ENCODE measurements at regions not wholly inside any gene's neighbourhood (a gene's known extent, or its start where the extent isn't known, plus 50 kb on each side); places are given as distances from the start of the nearest gene placed in this dataset.

GRCh38 chr1:185574139-185574875, 159.9 kb upstream of the HMCN1 start:
- no peak for DNase-seq

- no peak for DNase-seq
Measured at GRCh38 chr1:185573677-185574076, 160.5 kb upstream of the HMCN1 start.

- DNase-seq = no peak
Measured at GRCh38 chr1:185573162-185573561, 161.0 kb upstream of the HMCN1 start.

- DNase-seq = no peak
Measured at GRCh38 chr1:185570962-185571361, 163.2 kb upstream of the HMCN1 start.

- no peak for DNase-seq
Measured at GRCh38 chr1:185568155-185569123, 165.8 kb upstream of the HMCN1 start.

GRCh38 chr1:185567440-185567839, 166.8 kb upstream of the HMCN1 start:
- DNase-seq = no peak

GRCh38 chr1:185566995-185567394, 167.2 kb upstream of the HMCN1 start:
- no peak for DNase-seq

- DNase-seq = no peak
Measured at GRCh38 chr1:185565302-185565701, 168.9 kb upstream of the HMCN1 start.

GRCh38 chr1:185564816-185565215, 169.4 kb upstream of the HMCN1 start:
- DNase-seq = no peak

GRCh38 chr1:185562461-185563359, 171.5 kb upstream of the HMCN1 start:
- DNase-seq = no peak

GRCh38 chr1:185561629-185562028, 172.6 kb upstream of the HMCN1 start:
- no peak for DNase-seq

GRCh38 chr1:185560760-185561159, 173.4 kb upstream of the HMCN1 start:
- DNase-seq = no peak

GRCh38 chr1:185559684-185560331, 174.4 kb upstream of the HMCN1 start:
- DNase-seq = peak; percentile 39

- DNase-seq = no peak
Measured at GRCh38 chr1:185559151-185559550, 175.0 kb upstream of the HMCN1 start.

- DNase-seq = no peak
Measured at GRCh38 chr1:185556561-185556960, 177.6 kb upstream of the HMCN1 start.

GRCh38 chr1:185555743-185556142, 178.4 kb upstream of the HMCN1 start:
- no peak for DNase-seq

- no peak for DNase-seq
Measured at GRCh38 chr1:185551008-185551407, 183.2 kb upstream of the HMCN1 start.

GRCh38 chr1:185549906-185550305, 184.3 kb upstream of the HMCN1 start:
- no peak for DNase-seq

- DNase-seq = no peak
Measured at GRCh38 chr1:185546029-185546428, 188.2 kb upstream of the HMCN1 start.

- DNase-seq = no peak
Measured at GRCh38 chr1:185541871-185542301, 192.3 kb upstream of the HMCN1 start.

- DNase-seq = no peak
Measured at GRCh38 chr1:185540295-185540694, 193.9 kb upstream of the HMCN1 start.

GRCh38 chr1:185539277-185539943, 194.8 kb upstream of the HMCN1 start:
- DNase-seq = no peak
